B cell (primary cell): ENCODE measurements at regions not wholly inside any gene's neighbourhood (a gene's known extent, or its start where the extent isn't known, plus 50 kb on each side); places are given as distances from the start of the nearest gene placed in this dataset.

Source experiments
- EZH2 ChIP-seq: IDR thresholded peaks from 2 replicates; pipeline ENCODE4 v1.6.1; 2012; ENCODE audit warnings: borderline replicate concordance, low read depth, mild to moderate bottlenecking, moderate library complexity, low read length; ENCODE audit not compliant: insufficient read depth, poor library complexity, severe bottlenecking
- TF ChIP-seq, protein P1 (sequence below): fragments of 200-600 bp; IDR thresholded peaks from one replicate; pipeline ENCODE4 v1.8.0; 2022; ENCODE audit warnings: antibody characterized with exemption, mild to moderate bottlenecking

GRCh38 chr1:184909019-184909418 is 65.3 kb downstream of the NIBAN1 start:
- TF ChIP-seq, protein P1, sequence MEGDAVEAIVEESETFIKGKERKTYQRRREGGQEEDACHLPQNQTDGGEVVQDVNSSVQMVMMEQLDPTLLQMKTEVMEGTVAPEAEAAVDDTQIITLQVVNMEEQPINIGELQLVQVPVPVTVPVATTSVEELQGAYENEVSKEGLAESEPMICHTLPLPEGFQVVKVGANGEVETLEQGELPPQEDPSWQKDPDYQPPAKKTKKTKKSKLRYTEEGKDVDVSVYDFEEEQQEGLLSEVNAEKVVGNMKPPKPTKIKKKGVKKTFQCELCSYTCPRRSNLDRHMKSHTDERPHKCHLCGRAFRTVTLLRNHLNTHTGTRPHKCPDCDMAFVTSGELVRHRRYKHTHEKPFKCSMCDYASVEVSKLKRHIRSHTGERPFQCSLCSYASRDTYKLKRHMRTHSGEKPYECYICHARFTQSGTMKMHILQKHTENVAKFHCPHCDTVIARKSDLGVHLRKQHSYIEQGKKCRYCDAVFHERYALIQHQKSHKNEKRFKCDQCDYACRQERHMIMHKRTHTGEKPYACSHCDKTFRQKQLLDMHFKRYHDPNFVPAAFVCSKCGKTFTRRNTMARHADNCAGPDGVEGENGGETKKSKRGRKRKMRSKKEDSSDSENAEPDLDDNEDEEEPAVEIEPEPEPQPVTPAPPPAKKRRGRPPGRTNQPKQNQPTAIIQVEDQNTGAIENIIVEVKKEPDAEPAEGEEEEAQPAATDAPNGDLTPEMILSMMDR = no peak
- TF ChIP-seq EZH2 = no peak
